ENCODE measurements at regions not wholly inside any gene's neighbourhood (a gene's known extent, or its start where the extent isn't known, plus 50 kb on each side); places are given as distances from the start of the nearest gene placed in this dataset.

DNA sequence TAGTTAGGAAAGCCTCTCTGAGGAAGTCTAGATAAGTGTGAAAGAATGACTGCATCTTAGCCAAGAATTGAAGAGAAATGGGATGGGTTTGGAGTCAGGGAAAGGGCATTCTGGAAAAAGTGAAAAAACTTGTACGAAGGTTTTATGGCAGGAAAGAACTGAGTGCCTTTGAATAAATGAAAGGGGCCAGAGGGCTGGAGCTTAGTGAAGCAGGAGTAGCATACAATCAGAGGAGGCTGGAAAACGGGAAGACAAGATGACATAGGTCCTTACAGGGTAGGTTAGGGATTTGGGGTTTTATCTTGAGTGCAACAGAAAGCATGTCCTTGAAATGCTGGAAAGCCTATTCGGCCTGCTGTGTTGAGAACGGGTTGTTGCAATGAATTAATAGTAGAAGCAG, 152.6 kb upstream of the RND3 start:
- H3K4me3 ChIP-seq (replicated peaks; ENCODE audit: low read depth, low read length): no peak overlapping the region
- TF ChIP-seq, protein P1, sequence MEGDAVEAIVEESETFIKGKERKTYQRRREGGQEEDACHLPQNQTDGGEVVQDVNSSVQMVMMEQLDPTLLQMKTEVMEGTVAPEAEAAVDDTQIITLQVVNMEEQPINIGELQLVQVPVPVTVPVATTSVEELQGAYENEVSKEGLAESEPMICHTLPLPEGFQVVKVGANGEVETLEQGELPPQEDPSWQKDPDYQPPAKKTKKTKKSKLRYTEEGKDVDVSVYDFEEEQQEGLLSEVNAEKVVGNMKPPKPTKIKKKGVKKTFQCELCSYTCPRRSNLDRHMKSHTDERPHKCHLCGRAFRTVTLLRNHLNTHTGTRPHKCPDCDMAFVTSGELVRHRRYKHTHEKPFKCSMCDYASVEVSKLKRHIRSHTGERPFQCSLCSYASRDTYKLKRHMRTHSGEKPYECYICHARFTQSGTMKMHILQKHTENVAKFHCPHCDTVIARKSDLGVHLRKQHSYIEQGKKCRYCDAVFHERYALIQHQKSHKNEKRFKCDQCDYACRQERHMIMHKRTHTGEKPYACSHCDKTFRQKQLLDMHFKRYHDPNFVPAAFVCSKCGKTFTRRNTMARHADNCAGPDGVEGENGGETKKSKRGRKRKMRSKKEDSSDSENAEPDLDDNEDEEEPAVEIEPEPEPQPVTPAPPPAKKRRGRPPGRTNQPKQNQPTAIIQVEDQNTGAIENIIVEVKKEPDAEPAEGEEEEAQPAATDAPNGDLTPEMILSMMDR (IDR thresholded peaks at IDR 0.05; ENCODE audit: low read depth, low read length, missing control alignments): no peak
- no peak for DNase-seq (ENCODE audit: extremely low read depth, low read depth)

DNA sequence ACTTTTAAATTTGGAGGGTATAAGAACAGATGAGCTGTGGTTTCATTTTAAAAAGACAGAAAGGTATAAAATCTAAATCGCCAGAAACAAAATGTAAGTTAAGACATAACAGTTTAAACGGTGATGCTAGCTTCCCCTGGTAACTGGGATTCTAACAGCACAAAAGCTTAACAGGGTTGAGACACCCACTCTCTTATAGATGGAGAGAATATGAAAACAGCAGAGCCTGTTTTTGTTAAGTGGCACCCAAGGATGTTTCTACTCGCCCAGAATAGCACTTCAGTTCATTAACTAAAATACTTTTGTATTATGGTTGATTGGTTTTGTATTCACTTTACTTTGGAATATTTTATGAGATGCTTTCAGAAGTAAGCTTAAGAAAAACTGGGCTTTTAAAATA, 151.9 kb upstream of the RND3 start:
- TF ChIP-seq, protein P1 (IDR thresholded peaks at IDR 0.05; ENCODE audit: low read depth, low read length, missing control alignments): no peak
- DNase-seq (ENCODE audit: extremely low read depth, low read depth): no peak
- no peak overlapping the region for H3K4me3 ChIP-seq (replicated peaks; ENCODE audit: low read depth, low read length)

DNA sequence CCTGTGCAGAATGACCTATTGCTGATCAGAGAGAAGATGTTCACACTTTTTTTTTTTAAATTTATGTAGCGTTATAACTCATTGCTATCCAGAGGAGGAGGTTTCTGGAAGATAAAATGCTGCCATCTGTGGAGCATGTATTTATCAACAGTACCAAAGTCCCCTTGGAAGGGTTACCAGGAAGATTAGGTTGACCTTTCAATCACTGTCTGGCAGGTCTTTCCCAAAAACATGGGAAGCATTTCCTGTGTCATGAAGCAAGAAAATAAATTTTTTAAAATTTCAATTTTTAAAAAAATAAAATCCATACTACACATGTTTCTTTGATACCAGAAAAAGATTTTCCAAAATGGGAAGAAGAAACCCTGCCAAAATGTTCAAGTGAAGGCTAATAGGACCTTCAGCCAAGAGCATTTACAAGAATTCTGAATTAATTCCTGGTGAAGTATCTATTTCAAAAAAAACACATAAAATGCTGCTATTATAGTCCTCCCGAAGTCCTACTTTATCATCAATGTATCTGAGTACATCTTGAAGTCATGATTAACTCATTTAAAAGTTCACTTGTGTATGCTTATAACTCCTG, 143.9 kb upstream of the RND3 start:
- no peak for DNase-seq (ENCODE audit: extremely low read depth, low read depth)
- H3K4me3 ChIP-seq (replicated peaks; ENCODE audit: low read depth, low read length): no peak overlapping the region
- TF ChIP-seq, protein P1 (IDR thresholded peaks at IDR 0.05; ENCODE audit: low read depth, low read length, missing control alignments): no peak

DNA sequence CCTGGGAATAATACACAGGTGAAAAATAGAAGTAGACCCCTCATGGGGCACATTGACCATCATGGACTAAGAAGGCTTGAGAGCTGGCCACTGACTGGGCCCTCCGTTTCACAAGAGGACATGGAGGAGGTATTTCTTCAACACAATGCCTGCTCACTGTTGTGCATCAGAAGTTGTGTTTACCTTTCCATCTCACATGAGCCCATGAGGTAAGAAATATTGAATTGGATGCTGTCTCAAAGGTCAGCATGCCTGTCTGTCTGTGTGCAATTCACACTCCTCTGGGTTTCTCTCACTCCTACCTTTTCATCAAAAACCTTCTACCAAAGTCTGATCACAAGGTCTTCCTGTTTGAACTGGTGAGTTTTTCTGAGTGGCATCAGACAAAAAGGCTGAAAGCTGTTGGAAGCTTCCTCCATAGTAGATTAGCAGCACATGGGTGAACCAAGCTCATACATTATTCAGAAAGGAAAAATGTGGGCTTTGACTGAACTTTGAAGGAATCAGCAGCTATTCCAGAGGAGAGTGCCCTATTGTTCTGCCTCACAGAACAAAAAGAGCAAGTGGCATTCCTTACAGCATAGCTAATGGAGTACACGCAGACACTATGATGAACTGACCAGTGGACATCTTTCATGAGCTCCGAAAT, 143.2 kb upstream of the RND3 start:
- TF ChIP-seq, protein P1 (IDR thresholded peaks at IDR 0.05; ENCODE audit: low read depth, low read length, missing control alignments): no peak
- no peak for DNase-seq (ENCODE audit: extremely low read depth, low read depth)
- H3K4me3 ChIP-seq (replicated peaks; ENCODE audit: low read depth, low read length): no peak overlapping the region

DNA sequence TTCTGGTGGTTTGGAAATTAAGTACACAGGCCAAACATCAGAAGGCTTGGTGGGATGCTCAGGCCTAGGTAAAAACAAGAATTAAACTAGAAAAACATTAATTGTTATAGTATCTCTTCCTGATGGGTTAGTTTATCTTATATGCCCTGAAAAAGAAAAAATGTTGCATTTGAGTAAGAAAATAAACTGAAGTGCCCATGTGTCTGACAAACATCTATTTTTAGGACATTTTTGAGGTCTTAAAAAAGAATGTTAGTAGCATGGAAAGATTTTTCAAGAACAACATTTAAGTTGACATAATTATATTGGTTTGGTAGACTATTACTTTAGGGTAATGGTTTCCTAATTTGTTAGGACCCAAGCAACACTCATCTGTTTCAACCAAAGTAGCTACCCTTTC, 140.1 kb upstream of the RND3 start:
- H3K4me3 ChIP-seq (replicated peaks; ENCODE audit: low read depth, low read length): no peak overlapping the region
- TF ChIP-seq, protein P1 (IDR thresholded peaks at IDR 0.05; ENCODE audit: low read depth, low read length, missing control alignments): no peak
- no peak for DNase-seq (ENCODE audit: extremely low read depth, low read depth)

DNA sequence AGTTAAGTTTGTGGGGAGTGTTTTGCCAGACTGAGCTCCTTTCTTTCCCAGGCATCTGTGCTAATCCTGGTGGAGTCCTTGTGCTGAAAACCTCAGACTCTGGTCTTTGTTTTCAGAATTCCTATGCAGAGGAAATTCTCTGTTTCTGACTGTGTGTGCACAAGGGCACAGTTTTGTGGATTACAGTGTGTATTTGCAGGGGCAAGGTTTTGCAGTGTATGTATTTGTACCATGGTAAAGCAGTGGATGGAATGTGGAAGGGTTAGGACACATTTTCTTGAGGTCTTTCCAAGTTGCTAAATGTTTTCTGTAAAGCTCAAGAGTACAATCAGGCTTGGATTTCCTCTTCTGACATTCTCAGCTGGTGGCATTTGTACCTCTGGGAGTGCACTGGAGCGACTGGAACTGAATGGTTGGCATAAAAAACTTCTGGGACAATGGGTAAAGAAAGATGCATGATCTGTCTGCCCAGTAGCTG, 139.5 kb upstream of the RND3 start:
- no peak for DNase-seq (ENCODE audit: extremely low read depth, low read depth)
- TF ChIP-seq, protein P1 (IDR thresholded peaks at IDR 0.05; ENCODE audit: low read depth, low read length, missing control alignments): no peak

More for the DNA sequence above, 139.5 kb upstream of the RND3 start:
- no peak overlapping the region for H3K4me3 ChIP-seq (replicated peaks; ENCODE audit: low read depth, low read length)
